ENCODE measurements at regions not wholly inside any gene's neighbourhood (a gene's known extent, or its start where the extent isn't known, plus 50 kb on each side); places are given as distances from the start of the nearest gene placed in this dataset.

GRCh38 chr5:109605207-109605730, 84.5 kb upstream of the MAN2A1 start:
- intact Hi-C loops (cut with DNase I, micrococcal nuclease), result no loop called here
- POLR2A ChIA-PET, result no interaction called here
- Mint-ChIP-seq H3K9me3 (ENCODE audit: low read depth) (no peaks in the 10 kb centered on the region), H3K4me3 (no peak overlapping the region), H3K27ac (no peak overlapping the region), H3K36me3 (ENCODE audit: low read depth) (no peaks in the 10 kb centered on the region), H3K4me1 (no peaks in the 10 kb centered on the region), H3K27me3 (peaks cover 2% of the 10 kb centered on the region)
- ATAC-seq (no peak), DNase-seq (no peak)
- CTCF ChIA-PET, result no interaction called here

- Mint-ChIP-seq H3K27me3 (peaks cover 2% of the 10 kb centered on the region), H3K9me3 (ENCODE audit: low read depth) (no peaks in the 10 kb centered on the region), H3K27ac (no peak overlapping the region), H3K4me3 (no peak overlapping the region), H3K4me1 (no peaks in the 10 kb centered on the region), H3K36me3 (ENCODE audit: low read depth) (no peaks in the 10 kb centered on the region)
- ATAC-seq (no peak), DNase-seq (no peak)
- ChIA-PET POLR2A (no interaction called here), CTCF (no interaction called here)
- intact Hi-C loops (cut with DNase I, micrococcal nuclease), result no loop called here
Measured at GRCh38 chr5:109604758-109605157, 85.0 kb upstream of the MAN2A1 start.

GRCh38 chr5:109601736-109602135, 88.0 kb upstream of the MAN2A1 start:
- Mint-ChIP-seq H3K4me1 (no peaks in the 10 kb centered on the region), H3K27ac (no peak overlapping the region), H3K9me3 (ENCODE audit: low read depth) (no peaks in the 10 kb centered on the region), H3K27me3 (peaks cover 2% of the 10 kb centered on the region), H3K4me3 (no peak overlapping the region), H3K36me3 (ENCODE audit: low read depth) (no peaks in the 10 kb centered on the region)
- ChIA-PET CTCF (no interaction called here), POLR2A (no interaction called here)
- intact Hi-C loops (cut with DNase I, micrococcal nuclease), result no loop called here
- no peak for DNase-seq
- no peak for ATAC-seq

GRCh38 chr5:109597893-109598292, 91.8 kb upstream of the MAN2A1 start:
- POLR2A ChIA-PET, result no interaction called here
- no peak for ATAC-seq
- Mint-ChIP-seq H3K9me3 (ENCODE audit: low read depth) (no peaks in the 10 kb centered on the region), H3K4me1 (peaks cover 5% of the 10 kb centered on the region), H3K27me3 (no peaks in the 10 kb centered on the region), H3K27ac (no peak overlapping the region), H3K4me3 (no peak overlapping the region), H3K36me3 (ENCODE audit: low read depth) (no peaks in the 10 kb centered on the region)
- CTCF ChIA-PET, result no interaction called here
- no peak for DNase-seq
- intact Hi-C loops (cut with DNase I, micrococcal nuclease), result no loop called here

- intact Hi-C loops (cut with DNase I, micrococcal nuclease), result loop anchor here in 1 of 2 experiments (5.0 kb wide), 1 partner anchor 1033 kb away; no protein-coding TSS in a partner anchor
- Mint-ChIP-seq H3K9me3 (ENCODE audit: low read depth) (no peaks in the 10 kb centered on the region), H3K36me3 (ENCODE audit: low read depth) (no peaks in the 10 kb centered on the region), H3K4me3 (no peak overlapping the region), H3K4me1 (peaks cover 5% of the 10 kb centered on the region), H3K27ac (no peak overlapping the region), H3K27me3 (no peaks in the 10 kb centered on the region)
- ATAC-seq (no peak), DNase-seq (no peak)
- ChIA-PET POLR2A (no interaction called here), CTCF (no interaction called here)
Measured at GRCh38 chr5:109594217-109594616, 95.5 kb upstream of the MAN2A1 start.

- intact Hi-C loops (cut with DNase I, micrococcal nuclease), result loop anchor here in 1 of 2 experiments (5.0 kb wide), 1 partner anchor 1037 kb away; no protein-coding TSS in a partner anchor
- ChIA-PET POLR2A (no interaction called here), CTCF (interaction anchor here (0.6 to 1.3 kb wide), 2 partner anchors 10 to 629 kb away, joined by 3 read pairs; no protein-coding TSS in a partner anchor)
- H3K27ac Mint-ChIP-seq, result no peak overlapping the region
- peaks cover 5% of the 10 kb centered on the region for H3K4me1 Mint-ChIP-seq
- H3K4me3 Mint-ChIP-seq, result no peak overlapping the region
- ATAC-seq, result no peak
- H3K36me3 Mint-ChIP-seq (ENCODE audit: low read depth), result no peaks in the 10 kb centered on the region
- H3K9me3 Mint-ChIP-seq (ENCODE audit: low read depth), result no peaks in the 10 kb centered on the region
- H3K27me3 Mint-ChIP-seq, result no peaks in the 10 kb centered on the region
- no peak for DNase-seq
Measured at GRCh38 chr5:109590799-109591198, 98.9 kb upstream of the MAN2A1 start.

GRCh38 chr5:109589986-109590385, 99.7 kb upstream of the MAN2A1 start:
- POLR2A ChIA-PET, result no interaction called here
- no peak overlapping the region for H3K27ac Mint-ChIP-seq
- H3K27me3 Mint-ChIP-seq, result peaks cover under 1% of the 10 kb centered on the region
- peak; percentile 5 for DNase-seq
- no peaks in the 10 kb centered on the region for H3K36me3 Mint-ChIP-seq (ENCODE audit: low read depth)
- no peak for ATAC-seq
- no peak overlapping the region for H3K4me3 Mint-ChIP-seq
- no peaks in the 10 kb centered on the region for H3K9me3 Mint-ChIP-seq (ENCODE audit: low read depth)
- CTCF ChIA-PET, result interaction anchor here (1.3 kb wide), 1 partner anchor 9 kb away, joined by 3 read pairs; no protein-coding TSS in a partner anchor
- peaks cover 5% of the 10 kb centered on the region for H3K4me1 Mint-ChIP-seq
- intact Hi-C loops (cut with DNase I, micrococcal nuclease), result loop anchor here in 1 of 2 experiments (5.0 kb wide), 1 partner anchor 1037 kb away; no protein-coding TSS in a partner anchor

GRCh38 chr5:109589239-109589638, 100.5 kb upstream of the MAN2A1 start:
- no peak for DNase-seq
- H3K4me3 Mint-ChIP-seq, result no peak overlapping the region
- no peaks in the 10 kb centered on the region for H3K36me3 Mint-ChIP-seq (ENCODE audit: low read depth)
- ATAC-seq, result no peak
- H3K4me1 Mint-ChIP-seq, result peaks cover 3% of the 10 kb centered on the region
- intact Hi-C loops (cut with DNase I, micrococcal nuclease), result no loop called here
- no peak overlapping the region for H3K27ac Mint-ChIP-seq
- no peaks in the 10 kb centered on the region for H3K9me3 Mint-ChIP-seq (ENCODE audit: low read depth)
- CTCF ChIA-PET, result no interaction called here
- POLR2A ChIA-PET, result interaction anchor here (0.6 kb wide), 1 partner anchor 1067 kb away, joined by 7 read pairs; no protein-coding TSS in a partner anchor
- peaks cover 2% of the 10 kb centered on the region for H3K27me3 Mint-ChIP-seq

GRCh38 chr5:109588281-109589035, 101.3 kb upstream of the MAN2A1 start:
- Mint-ChIP-seq H3K9me3 (ENCODE audit: low read depth) (no peaks in the 10 kb centered on the region), H3K4me3 (no peak overlapping the region), H3K36me3 (ENCODE audit: low read depth) (no peaks in the 10 kb centered on the region), H3K4me1 (no peaks in the 10 kb centered on the region), H3K27me3 (peaks cover 2% of the 10 kb centered on the region), H3K27ac (no peak overlapping the region)
- ATAC-seq (no peak), DNase-seq (no peak)
- ChIA-PET POLR2A (no interaction called here), CTCF (no interaction called here)
- intact Hi-C loops (cut with DNase I, micrococcal nuclease), result no loop called here

- DNase-seq (no peak), ATAC-seq (no peak)
- H3K27ac Mint-ChIP-seq, result no peak overlapping the region
- H3K36me3 Mint-ChIP-seq (ENCODE audit: low read depth), result no peaks in the 10 kb centered on the region
- peaks cover 2% of the 10 kb centered on the region for H3K27me3 Mint-ChIP-seq
- CTCF ChIA-PET, result no interaction called here
- H3K9me3 Mint-ChIP-seq (ENCODE audit: low read depth), result no peaks in the 10 kb centered on the region
- POLR2A ChIA-PET, result no interaction called here
- H3K4me1 Mint-ChIP-seq, result no peaks in the 10 kb centered on the region
- H3K4me3 Mint-ChIP-seq, result no peak overlapping the region
- intact Hi-C loops (cut with DNase I, micrococcal nuclease), result no loop called here
Measured at GRCh38 chr5:109584986-109585599, 104.6 kb upstream of the MAN2A1 start.

GRCh38 chr5:109580225-109580624, 109.5 kb upstream of the MAN2A1 start:
- Mint-ChIP-seq H3K27ac (no peak overlapping the region), H3K4me3 (no peak overlapping the region), H3K27me3 (peaks cover 8% of the 10 kb centered on the region), H3K4me1 (no peaks in the 10 kb centered on the region), H3K9me3 (ENCODE audit: low read depth) (no peaks in the 10 kb centered on the region), H3K36me3 (ENCODE audit: low read depth) (no peaks in the 10 kb centered on the region)
- CTCF ChIA-PET, result no interaction called here
- no peak for DNase-seq
- POLR2A ChIA-PET, result no interaction called here
- intact Hi-C loops (cut with DNase I, micrococcal nuclease), result no loop called here
- ATAC-seq, result no peak

GRCh38 chr5:109575506-109575905, 114.2 kb upstream of the MAN2A1 start:
- intact Hi-C loops (cut with DNase I, micrococcal nuclease), result no loop called here
- ATAC-seq, result no peak

More at GRCh38 chr5:109575506-109575905, 114.2 kb upstream of the MAN2A1 start:
- H3K4me1 Mint-ChIP-seq, result no peaks in the 10 kb centered on the region
- no peaks in the 10 kb centered on the region for H3K9me3 Mint-ChIP-seq (ENCODE audit: low read depth)
- ChIA-PET CTCF (no interaction called here), POLR2A (no interaction called here)
- H3K27ac Mint-ChIP-seq, result no peak overlapping the region
- no peak overlapping the region for H3K4me3 Mint-ChIP-seq
- no peak for DNase-seq
- H3K27me3 Mint-ChIP-seq, result peaks cover 5% of the 10 kb centered on the region
- no peaks in the 10 kb centered on the region for H3K36me3 Mint-ChIP-seq (ENCODE audit: low read depth)

Measured in activated CD4-positive, alpha-beta T cell treated with anti-CD3 and anti-CD28 coated beads for 36 hours (primary cell).